COR-L47 (cell line): ENCODE measurements at regions not wholly inside any gene's neighbourhood (a gene's known extent, or its start where the extent isn't known, plus 50 kb on each side); places are given as distances from the start of the nearest gene placed in this dataset.

Experiments
- DNase-seq: peaks from one replicate; lab custom pipeline; 2025; lab: John Stamatoyannopoulos, UW

GRCh38 chr5:59959330-59959729 lies 65.8 kb upstream of the PDE4D start:
- DNase-seq = no peak

- DNase-seq = no peak
Observed at GRCh38 chr5:59956130-59956783, 62.7 kb upstream of the PDE4D start.

DNA sequence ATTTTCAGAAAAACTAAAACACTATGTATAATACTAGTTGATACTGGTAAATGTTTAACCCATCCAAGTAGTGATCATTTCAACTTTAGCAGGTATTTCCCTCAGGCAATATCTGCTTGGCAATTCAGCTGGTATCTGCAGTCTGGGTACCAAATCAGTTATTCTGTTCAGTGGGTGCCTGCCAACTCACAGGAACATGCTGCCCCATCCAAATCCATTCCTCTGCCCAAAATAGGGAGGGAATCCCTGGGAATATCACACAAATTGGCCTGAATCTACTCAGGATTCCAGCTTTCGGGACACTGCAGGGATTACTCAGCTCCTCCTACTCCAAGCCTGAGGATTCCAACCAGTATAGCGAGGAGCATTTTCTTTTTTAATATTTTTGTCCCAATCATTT lies 61.7 kb upstream of the PDE4D start:
- DNase-seq = no peak

- DNase-seq = no peak
Observed at GRCh38 chr5:59943452-59944113, 50.1 kb upstream of the PDE4D start.
